H9 (cell line): ENCODE measurements at regions not wholly inside any gene's neighbourhood (a gene's known extent, or its start where the extent isn't known, plus 50 kb on each side); places are given as distances from the start of the nearest gene placed in this dataset.
A peak's percentile ranks its signal among the peaks of the same experiment; 100 is the strongest.

Experiments used
- DNase-seq: peaks from one replicate; pipeline ENCODE4 v3.0.0-alpha.2; 2017
- H2AFZ ChIP-seq: one replicate; pipeline ENCODE4 v1.6.1; 2013; ENCODE audit warnings: mild to moderate bottlenecking, low read length, control low read depth, moderate library complexity
- H2AK5ac ChIP-seq: 2 replicates; pipeline ENCODE4 v1.6.1; 2013; ENCODE audit warnings: low read length, control low read depth, mixed read lengths; ENCODE audit not compliant: insufficient read length
- H2BK120ac ChIP-seq: one replicate; pipeline ENCODE4 v1.6.1; 2013; ENCODE audit warnings: low read depth, mild to moderate bottlenecking, low read length, control low read depth, inconsistent platforms; ENCODE audit not compliant: poor library complexity, severe bottlenecking
- H2BK12ac ChIP-seq: 2 replicates; pipeline ENCODE4 v1.6.1; 2013; ENCODE audit warnings: low read length, control low read depth, mixed read lengths, low read depth; ENCODE audit not compliant: insufficient read length
- H2BK15ac ChIP-seq: 2 replicates; pipeline ENCODE4 v1.6.1; 2013; ENCODE audit warnings: low read depth, low read length, control low read depth
- H2BK20ac ChIP-seq: one replicate; pipeline ENCODE4 v1.6.1; 2013; ENCODE audit warnings: low read depth, mild to moderate bottlenecking, low read length, control low read depth, inconsistent platforms; ENCODE audit not compliant: poor library complexity, severe bottlenecking
- H2BK5ac ChIP-seq: 2 replicates; pipeline ENCODE4 v1.6.1; 2013; ENCODE audit warnings: low read length, control low read depth, mixed read lengths; ENCODE audit not compliant: insufficient read length
- H3K14ac ChIP-seq: 2 replicates; pipeline ENCODE4 v1.6.1; 2013; ENCODE audit warnings: low read length, control low read depth; ENCODE audit not compliant: insufficient read depth
- H3K18ac ChIP-seq: 2 replicates; pipeline ENCODE4 v1.6.1; 2013; ENCODE audit warnings: low read depth, mild to moderate bottlenecking, mixed read lengths, low read length, control low read depth; ENCODE audit not compliant: insufficient read length
- H3K23ac ChIP-seq: 2 replicates; pipeline ENCODE4 v1.6.1; 2013; ENCODE audit warnings: low read length, control low read depth, mixed read lengths, low read depth; ENCODE audit not compliant: insufficient read length
- H3K23me2 ChIP-seq: 2 replicates; pipeline ENCODE4 v1.6.1; 2013; ENCODE audit warnings: low read depth, mild to moderate bottlenecking, mixed read lengths, low read length, control low read depth; ENCODE audit not compliant: insufficient read length, poor library complexity, severe bottlenecking
- H3K27ac ChIP-seq: 2 replicates; pipeline ENCODE4 v1.5.1; 2013; ENCODE audit warnings: low read length, control low read depth, mixed read lengths, low read depth; ENCODE audit not compliant: insufficient read length
- H3K27me3 ChIP-seq: 2 replicates; pipeline ENCODE4 v1.6.1; 2013; ENCODE audit warnings: low read length, control low read depth, inconsistent platforms; ENCODE audit not compliant: insufficient read depth
- H3K4ac ChIP-seq: 2 replicates; pipeline ENCODE4 v1.6.1; 2013; ENCODE audit warnings: low read depth, mild to moderate bottlenecking, control low read depth, inconsistent platforms, low read length, moderate library complexity
- H3K4me1 ChIP-seq: 2 replicates; pipeline ENCODE4 v1.6.1; 2013; ENCODE audit warnings: low read length, control low read depth, inconsistent platforms; ENCODE audit not compliant: insufficient read depth
- H3K4me2 ChIP-seq: 2 replicates; pipeline ENCODE4 v1.6.1; 2013; ENCODE audit warnings: low read length, control low read depth, mixed read lengths; ENCODE audit not compliant: insufficient read length, insufficient read depth
- H3K56ac ChIP-seq: 2 replicates; pipeline ENCODE4 v1.6.1; 2013; ENCODE audit warnings: low read depth, mild to moderate bottlenecking, mixed read lengths, low read length, control low read depth; ENCODE audit not compliant: insufficient read length
- H3K79me1 ChIP-seq: 2 replicates; pipeline ENCODE4 v1.6.1; 2013; ENCODE audit warnings: low read depth, mild to moderate bottlenecking, moderate library complexity, low read length, control low read depth, inconsistent platforms; ENCODE audit not compliant: insufficient read depth, poor library complexity, severe bottlenecking
- H3K79me2 ChIP-seq: 2 replicates; pipeline ENCODE4 v1.6.1; 2013; ENCODE audit warnings: low read length, control low read depth, inconsistent platforms; ENCODE audit not compliant: insufficient read depth
- H3K9ac ChIP-seq: 2 replicates; pipeline ENCODE4 v1.6.1; 2013; ENCODE audit warnings: low read length, control low read depth, mixed read lengths; ENCODE audit not compliant: insufficient read length; ENCODE audit errors: extremely low read depth
- H3K9me3 ChIP-seq: one replicate; pipeline ENCODE4 v1.6.1; 2013; ENCODE audit warnings: low read depth, low read length, inconsistent platforms; ENCODE audit not compliant: control insufficient read depth
- H3T11ph ChIP-seq: one replicate; pipeline ENCODE4 v1.6.1; 2013; ENCODE audit warnings: mild to moderate bottlenecking, low read length, control low read depth, inconsistent platforms
- H4K20me1 ChIP-seq: one replicate; pipeline ENCODE4 v1.6.1; 2013; ENCODE audit not compliant: control insufficient read depth, insufficient read length, insufficient read depth
- H4K5ac ChIP-seq: 2 replicates; pipeline ENCODE4 v1.6.1; 2013; ENCODE audit warnings: low read depth, mild to moderate bottlenecking, mixed read lengths, low read length, control low read depth; ENCODE audit not compliant: insufficient read length
- H4K8ac ChIP-seq: replicated peaks from 2 replicates; pipeline ENCODE4 v1.6.1; 2013; ENCODE audit warnings: low read length, control low read depth, mixed read lengths, low read depth; ENCODE audit not compliant: insufficient read length
- H4K91ac ChIP-seq: 2 replicates; pipeline ENCODE4 v1.6.1; 2013; ENCODE audit warnings: low read depth, mild to moderate bottlenecking, moderate library complexity, mixed read lengths, low read length, control low read depth; ENCODE audit not compliant: insufficient read length
- H3K27ac Mint-ChIP-seq, 3 experiments: 2 replicates in 2 of 3; 3 replicates in 1 of 3; pipeline ENCODE4 v1.8.0; 2020 to 2021; ENCODE audit warnings: mixed read lengths in 3 of 3, mild to moderate bottlenecking in 1 of 3, moderate library complexity in 1 of 3
- H3K27me3 Mint-ChIP-seq: 2 replicates; pipeline ENCODE4 v1.8.0; 2021; ENCODE audit warnings: low read depth, mild to moderate bottlenecking, moderate library complexity, mixed read lengths
- H3K36me3 Mint-ChIP-seq, 3 experiments: 2 replicates in 2 of 3; 3 replicates in 1 of 3; pipeline ENCODE4 v1.8.0; 2020 to 2021; ENCODE audit warnings: low read depth in 3 of 3, mixed read lengths in 3 of 3; ENCODE audit not compliant: insufficient read depth in 1 of 3
- H3K4me1 Mint-ChIP-seq, 2 experiments: 2 replicates each; pipeline ENCODE4 v1.8.0; 2020; ENCODE audit warnings: mixed read lengths in 2 of 2
- H3K4me3 Mint-ChIP-seq, 2 experiments: 2 replicates in 1 of 2; 3 replicates in 1 of 2; pipeline ENCODE4 v1.8.0; 2020 to 2021; ENCODE audit warnings: mild to moderate bottlenecking in 2 of 2, mixed read lengths in 2 of 2, moderate library complexity in 1 of 2
- H3K9me3 Mint-ChIP-seq, 2 experiments: 2 replicates in 1 of 2; 3 replicates in 1 of 2; pipeline ENCODE4 v1.8.0; 2020; ENCODE audit warnings: mild to moderate bottlenecking in 2 of 2, mixed read lengths in 2 of 2, moderate library complexity in 1 of 2
- CTCF ChIP-seq: fragments of 200-600 bp; sonication (generic); conservative IDR thresholded peaks from 3 replicates; pipeline ENCODE4 v1.8.0; 2021; ENCODE audit warnings: antibody characterized with exemption, mild to moderate bottlenecking
- WGBS: extraction: QIAGEN DNeasy Blood & Tissue Kit; methylation state at CpG from one replicate; pipeline ENCODE4 v1.1.7; 2013; ENCODE audit warnings: missing lambda C conversion rate, low lambda C conversion rate, mixed read lengths; ENCODE audit not compliant: insufficient read length; ENCODE audit errors: extremely low coverage; 5-methylcytosine and 5-hydroxymethylcytosine counted together

DNA sequence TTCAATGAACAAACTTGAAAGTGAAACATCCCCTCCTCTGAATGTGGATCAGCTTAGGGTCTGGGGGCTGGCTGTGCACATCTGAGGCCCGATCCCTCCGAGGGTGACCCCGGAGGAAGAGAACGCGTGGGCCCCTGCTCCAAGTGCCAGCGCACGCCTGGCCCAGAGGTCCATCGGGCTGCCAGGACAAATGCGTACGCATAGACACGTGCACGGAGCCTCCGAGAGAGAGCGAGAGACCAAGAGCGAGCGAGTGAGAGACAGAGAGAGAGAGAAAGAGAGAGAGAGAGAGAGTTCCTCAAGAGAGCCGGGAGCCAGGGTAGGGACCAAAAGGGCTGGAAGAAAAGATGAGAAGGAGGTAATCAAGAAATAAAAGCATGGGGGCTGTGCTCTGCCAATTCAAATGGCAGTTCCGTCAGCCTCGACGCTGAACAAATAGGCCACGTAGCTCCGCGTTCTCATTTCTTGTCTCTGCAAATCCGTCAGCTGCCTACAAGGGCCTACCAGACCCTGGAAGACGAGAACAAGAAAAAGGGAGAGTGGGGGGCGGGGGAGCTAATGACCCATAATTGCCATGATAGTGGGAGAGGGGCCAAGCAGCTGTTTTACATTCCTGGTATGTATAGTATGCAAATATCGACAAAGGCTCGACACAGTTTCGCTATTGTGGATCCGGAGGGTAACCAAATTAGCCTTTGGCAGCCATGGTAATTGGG is 435.3 kb upstream of the ZFHX3 start:
- Mint-ChIP-seq H3K4me1 (peaks cover 36 to 43% of the 10 kb centered on the region in 2 experiments), H3K27me3 (peaks cover 31% of the 10 kb centered on the region), H3K27ac (peak overlapping the region; percentile 23 to 72 (median 27); a peak in 5 of 7 replicates), H3K4me3 (peak overlapping the region; percentile 30 to 42), H3K9me3 (no peaks in the 10 kb centered on the region), H3K36me3 (no peaks in the 10 kb centered on the region)
- Histone ChIP-seq H2BK120ac (peak overlapping the region; percentile 38), H3K4me1 (peaks cover 14% of the 10 kb centered on the region; the same call in 1 of the 2 replicates), H3K18ac (peak overlapping the region; percentile 88), H3K79me1 (no peaks in the 10 kb centered on the region), H3T11ph (no peak overlapping the region), H4K91ac (no peak overlapping the region), H4K8ac (no peak overlapping the region), H3K27me3 (no peaks in the 10 kb centered on the region), H3K14ac (peak overlapping the region; percentile 74), H3K4ac (no peak overlapping the region), H2BK5ac (no peak overlapping the region), H3K23ac (no peak overlapping the region), H2AFZ (peak overlapping the region; percentile 80), H3K79me2 (no peaks in the 10 kb centered on the region), H3K9ac (no peak overlapping the region), H4K5ac (no peak overlapping the region), H2BK12ac (peak overlapping the region; percentile 96), H3K27ac (no peak overlapping the region), H3K9me3 (no peaks in the 10 kb centered on the region), H2AK5ac (no peak overlapping the region), H3K23me2 (peaks cover 7% of the 10 kb centered on the region), H2BK20ac (no peak overlapping the region), H3K4me2 (peak overlapping the region; percentile 61), H2BK15ac (no peak overlapping the region), H4K20me1 (no peaks in the 10 kb centered on the region), H3K56ac (no peak overlapping the region)
- DNase-seq = peak; percentile 77
- no peak for TF ChIP-seq CTCF
- no CpG with 5 or more reads among the region's 30 CpGs for WGBS
